ENCODE measurements at regions not wholly inside any gene's neighbourhood (a gene's known extent, or its start where the extent isn't known, plus 50 kb on each side); places are given as distances from the start of the nearest gene placed in this dataset.

GRCh38 chr5:173689737-173690360 lies 73.4 kb upstream of the BOD1 start:
- no peak for DNase-seq (ENCODE audit: low read depth in 3 of 3)

GRCh38 chr5:173691931-173692330 lies 75.5 kb upstream of the BOD1 start:
- DNase-seq (ENCODE audit: low read depth in 3 of 3): no peak

- DNase-seq (ENCODE audit: low read depth in 3 of 3): no peak
Observed at GRCh38 chr5:173693670-173694069, 77.2 kb upstream of the BOD1 start.

GRCh38 chr5:173696216-173696615 lies 79.8 kb upstream of the BOD1 start:
- no peak for DNase-seq (ENCODE audit: low read depth in 3 of 3)

GRCh38 chr5:173697931-173698579 lies 81.6 kb upstream of the BOD1 start:
- DNase-seq (ENCODE audit: low read depth in 3 of 3): no peak

- no peak for DNase-seq (ENCODE audit: low read depth in 3 of 3)
Observed at GRCh38 chr5:173699966-173700365, 83.5 kb upstream of the BOD1 start.

- no peak for DNase-seq (ENCODE audit: low read depth in 3 of 3)
Observed at GRCh38 chr5:173703466-173703865, 87.0 kb upstream of the BOD1 start.

GRCh38 chr5:173704615-173705511 lies 88.4 kb upstream of the BOD1 start:
- no peak for DNase-seq (ENCODE audit: low read depth in 3 of 3)

- no peak for DNase-seq (ENCODE audit: low read depth in 3 of 3)
Observed at GRCh38 chr5:173705512-173706044, 89.1 kb upstream of the BOD1 start.

- DNase-seq (ENCODE audit: low read depth in 3 of 3): no peak
Observed at GRCh38 chr5:173706700-173707099, 90.2 kb upstream of the BOD1 start.

- no peak for DNase-seq (ENCODE audit: low read depth in 3 of 3)
Observed at GRCh38 chr5:173707392-173707791, 90.9 kb upstream of the BOD1 start.

- no peak for DNase-seq (ENCODE audit: low read depth in 3 of 3)
Observed at GRCh38 chr5:173709145-173709544, 92.7 kb upstream of the BOD1 start.

- no peak for DNase-seq (ENCODE audit: low read depth in 3 of 3)
Observed at GRCh38 chr5:173709761-173710160, 93.3 kb upstream of the BOD1 start.

GRCh38 chr5:173710528-173710927 lies 94.1 kb upstream of the BOD1 start:
- DNase-seq (ENCODE audit: low read depth in 3 of 3): no peak

- no peak for DNase-seq (ENCODE audit: low read depth in 3 of 3)
Observed at GRCh38 chr5:173711466-173711865, 95.0 kb upstream of the BOD1 start.

- no peak for DNase-seq (ENCODE audit: low read depth in 3 of 3)
Observed at GRCh38 chr5:173712609-173713175, 96.2 kb upstream of the BOD1 start.

GRCh38 chr5:173714551-173715428 lies 98.3 kb upstream of the BOD1 start:
- DNase-seq (ENCODE audit: low read depth in 3 of 3): no peak

GRCh38 chr5:173715607-173716006 lies 99.2 kb upstream of the BOD1 start:
- DNase-seq (ENCODE audit: low read depth in 3 of 3): no peak

- no peak for DNase-seq (ENCODE audit: low read depth in 3 of 3)
Observed at GRCh38 chr5:173716058-173716682, 99.7 kb upstream of the BOD1 start.

GRCh38 chr5:173717959-173718358 lies 101.5 kb upstream of the BOD1 start:
- no peak for DNase-seq (ENCODE audit: low read depth in 3 of 3)

GRCh38 chr5:173718469-173718868 lies 102.0 kb upstream of the BOD1 start:
- no peak for DNase-seq (ENCODE audit: low read depth in 3 of 3)

Data from stimulated activated CD4-positive, alpha-beta T cell treated with anti-CD3 and anti-CD28 coated beads, TNF-alpha, amount 100 ng/mL, for 24 hours (primary cell).